Osteocyte (in vitro differentiated cells): ENCODE measurements at regions not wholly inside any gene's neighbourhood (a gene's known extent, or its start where the extent isn't known, plus 50 kb on each side); places are given as distances from the start of the nearest gene placed in this dataset.
"Not testable (repeated sequence)": the region's sequence is repeated elsewhere in the genome, so short reads cannot be mapped to it uniquely, and the experiment has no call there.

Source experiments
- DNase-seq: peaks from one replicate; pipeline ENCODE4 v3.0.0; 2021; ENCODE audit warnings: mixed read lengths; ENCODE audit not compliant: unreplicated experiment; ENCODE audit errors: extremely low spot score
- H3K27ac Mint-ChIP-seq: one replicate; pipeline ENCODE4 v1.8.0; 2021; ENCODE audit warnings: mild to moderate bottlenecking, mixed read lengths; ENCODE audit not compliant: unreplicated experiment
- H3K27me3 Mint-ChIP-seq: one replicate; pipeline ENCODE4 v1.8.0; 2021; ENCODE audit warnings: mixed read lengths; ENCODE audit not compliant: unreplicated experiment
- H3K36me3 Mint-ChIP-seq: one replicate; pipeline ENCODE4 v1.8.0; 2021; ENCODE audit warnings: mixed read lengths; ENCODE audit not compliant: unreplicated experiment
- H3K4me1 Mint-ChIP-seq: one replicate; pipeline ENCODE4 v1.8.0; 2021; ENCODE audit warnings: mixed read lengths; ENCODE audit not compliant: unreplicated experiment
- H3K4me3 Mint-ChIP-seq: one replicate; pipeline ENCODE4 v1.8.0; 2021; ENCODE audit warnings: mild to moderate bottlenecking, moderate library complexity, mixed read lengths; ENCODE audit not compliant: unreplicated experiment
- H3K9me3 Mint-ChIP-seq: one replicate; pipeline ENCODE4 v1.8.0; 2021; ENCODE audit warnings: mixed read lengths; ENCODE audit not compliant: unreplicated experiment
- TF ChIP-seq, protein P1 (sequence below): fragments of 200-600 bp; sonication (generic); IDR thresholded peaks from 2 replicates; pipeline ENCODE4 v1.5.0; 2021; ENCODE audit warnings: antibody characterized with exemption, mild to moderate bottlenecking, moderate library complexity

GRCh38 chr6:27830212-27830599 lies 82.0 kb downstream of the OR2B2 start:
- Mint-ChIP-seq H3K27me3 (no peaks in the 10 kb centered on the region), H3K36me3 (peaks cover 9% of the 10 kb centered on the region), H3K4me1 (peaks cover 37% of the 10 kb centered on the region), H3K9me3 (no peaks in the 10 kb centered on the region), H3K4me3 (peak overlapping the region; percentile 88), H3K27ac (peak overlapping the region; percentile 98)
- TF ChIP-seq, protein P1, sequence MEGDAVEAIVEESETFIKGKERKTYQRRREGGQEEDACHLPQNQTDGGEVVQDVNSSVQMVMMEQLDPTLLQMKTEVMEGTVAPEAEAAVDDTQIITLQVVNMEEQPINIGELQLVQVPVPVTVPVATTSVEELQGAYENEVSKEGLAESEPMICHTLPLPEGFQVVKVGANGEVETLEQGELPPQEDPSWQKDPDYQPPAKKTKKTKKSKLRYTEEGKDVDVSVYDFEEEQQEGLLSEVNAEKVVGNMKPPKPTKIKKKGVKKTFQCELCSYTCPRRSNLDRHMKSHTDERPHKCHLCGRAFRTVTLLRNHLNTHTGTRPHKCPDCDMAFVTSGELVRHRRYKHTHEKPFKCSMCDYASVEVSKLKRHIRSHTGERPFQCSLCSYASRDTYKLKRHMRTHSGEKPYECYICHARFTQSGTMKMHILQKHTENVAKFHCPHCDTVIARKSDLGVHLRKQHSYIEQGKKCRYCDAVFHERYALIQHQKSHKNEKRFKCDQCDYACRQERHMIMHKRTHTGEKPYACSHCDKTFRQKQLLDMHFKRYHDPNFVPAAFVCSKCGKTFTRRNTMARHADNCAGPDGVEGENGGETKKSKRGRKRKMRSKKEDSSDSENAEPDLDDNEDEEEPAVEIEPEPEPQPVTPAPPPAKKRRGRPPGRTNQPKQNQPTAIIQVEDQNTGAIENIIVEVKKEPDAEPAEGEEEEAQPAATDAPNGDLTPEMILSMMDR = no peak
- DNase-seq = no peak

DNA sequence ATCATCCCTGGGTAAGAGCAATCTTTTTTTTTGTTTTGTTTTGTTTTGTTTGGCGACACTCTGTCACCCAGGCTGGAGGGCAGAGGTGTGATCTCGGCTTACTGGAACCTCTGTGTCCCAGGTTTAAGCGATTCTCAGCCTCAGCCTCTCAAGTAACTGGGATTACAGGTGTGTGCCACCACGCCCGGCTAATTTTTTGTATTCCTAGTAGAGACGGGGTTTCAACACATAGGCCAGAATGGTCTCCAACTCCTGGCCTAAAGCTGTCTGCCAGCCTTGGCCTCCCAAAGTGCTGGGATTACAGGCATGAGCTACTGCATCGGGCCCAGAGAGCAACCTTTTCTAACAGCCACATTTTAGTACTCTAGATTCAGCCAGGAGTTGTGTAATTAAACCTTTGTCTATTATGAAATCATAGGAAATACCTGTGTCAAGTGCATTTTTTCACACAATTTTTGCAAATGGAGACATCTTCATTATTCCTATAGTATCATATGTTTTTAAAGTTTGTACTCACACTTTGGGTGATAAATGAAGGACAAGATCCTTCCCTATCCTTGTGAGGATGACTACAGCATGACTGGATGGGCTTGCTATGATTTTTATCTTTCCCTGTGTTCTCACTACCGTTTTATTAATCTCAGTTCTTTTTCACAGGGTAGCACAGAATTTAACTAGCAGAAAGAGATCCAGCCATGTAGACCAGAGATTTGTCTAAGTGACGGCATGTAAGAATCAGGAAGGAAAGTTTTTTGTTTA lies 82.6 kb downstream of the OR2B2 start:
- Mint-ChIP-seq H3K27me3 (no peaks in the 10 kb centered on the region), H3K36me3 (peaks cover 9% of the 10 kb centered on the region), H3K4me3 (peak overlapping the region; percentile 88), H3K27ac (peak overlapping the region; percentile 98), H3K9me3 (no peaks in the 10 kb centered on the region), H3K4me1 (peaks cover 35% of the 10 kb centered on the region)
- TF ChIP-seq, protein P1 = no peak
- DNase-seq = no peak

DNA sequence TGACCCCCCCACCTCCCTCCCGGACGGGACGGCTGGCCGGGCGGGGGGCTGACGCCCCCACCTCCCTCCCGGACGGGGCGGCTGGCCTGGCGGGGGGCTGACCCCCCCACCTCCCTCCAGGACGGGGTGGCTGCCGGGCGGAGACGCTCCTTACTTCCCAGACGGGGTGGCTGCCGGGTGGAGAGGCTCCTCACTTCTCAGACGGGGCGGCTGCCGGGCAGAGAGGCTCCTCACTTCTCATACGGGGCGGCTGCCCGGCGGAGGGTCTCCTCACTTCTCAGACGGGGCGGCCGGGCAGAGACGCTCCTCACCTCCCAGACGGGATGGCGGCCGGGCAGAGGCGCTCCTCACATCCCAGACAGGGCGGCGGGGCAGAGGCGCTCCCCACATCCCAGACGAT lies 84.7 kb downstream of the OR2B2 start:
- H3K9me3 Mint-ChIP-seq, DNase-seq, H3K27me3 Mint-ChIP-seq, H3K4me3 Mint-ChIP-seq, H3K27ac Mint-ChIP-seq, H3K36me3 Mint-ChIP-seq: not testable (repeated sequence)
- H3K4me1 Mint-ChIP-seq = peaks cover 42% of the 10 kb centered on the region

- Mint-ChIP-seq H3K27ac (peak overlapping the region; percentile 56), H3K4me1 (peaks cover 39% of the 10 kb centered on the region)
- not testable (repeated sequence) for DNase-seq, H3K9me3 Mint-ChIP-seq, H3K27me3 Mint-ChIP-seq, H3K4me3 Mint-ChIP-seq, H3K36me3 Mint-ChIP-seq
These were observed 85.6 kb downstream of the OR2B2 start for GRCh38 chr6:27826612-27826985.

DNA sequence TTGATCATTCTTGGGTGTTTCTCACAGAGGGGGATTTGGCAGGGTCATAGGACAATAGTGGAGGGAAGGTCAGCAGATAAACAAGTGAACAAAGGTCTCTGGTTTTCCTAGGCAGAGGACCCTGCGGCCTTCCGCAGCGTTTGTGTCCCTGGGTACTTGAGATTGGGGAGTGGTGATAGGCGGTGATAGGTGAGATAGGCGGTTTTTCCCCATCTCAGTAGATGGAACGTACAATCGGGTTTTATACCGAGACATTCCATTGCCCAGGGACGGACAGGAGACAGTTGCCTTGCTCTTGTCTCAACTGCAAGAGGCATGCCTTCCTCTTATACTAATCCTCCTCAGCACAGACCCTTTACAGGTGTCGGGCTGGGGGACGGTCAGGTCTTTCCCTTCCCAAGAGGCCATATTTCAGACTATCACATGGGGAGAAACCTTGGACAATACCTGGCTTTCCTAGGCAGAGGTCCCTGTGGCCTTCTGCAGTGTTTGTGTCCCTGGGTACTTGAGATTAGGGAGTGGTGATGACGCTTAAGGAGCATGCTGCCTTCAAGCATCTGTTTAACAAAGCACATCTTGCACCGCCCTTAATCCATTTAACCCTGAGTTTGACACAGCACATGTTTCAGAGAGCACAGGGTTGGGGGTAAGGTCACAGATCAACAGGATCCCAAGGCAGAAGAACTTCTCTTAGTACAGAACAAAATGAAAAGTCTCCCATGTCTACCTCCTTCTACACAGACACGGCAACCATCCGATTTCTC lies 86.2 kb downstream of the OR2B2 start:
- not testable (repeated sequence) for DNase-seq, H3K36me3 Mint-ChIP-seq, H3K9me3 Mint-ChIP-seq, H3K27me3 Mint-ChIP-seq
- Mint-ChIP-seq H3K27ac (peak overlapping the region; percentile 56), H3K4me3 (peak overlapping the region; percentile 62), H3K4me1 (peaks cover 37% of the 10 kb centered on the region)

DNA sequence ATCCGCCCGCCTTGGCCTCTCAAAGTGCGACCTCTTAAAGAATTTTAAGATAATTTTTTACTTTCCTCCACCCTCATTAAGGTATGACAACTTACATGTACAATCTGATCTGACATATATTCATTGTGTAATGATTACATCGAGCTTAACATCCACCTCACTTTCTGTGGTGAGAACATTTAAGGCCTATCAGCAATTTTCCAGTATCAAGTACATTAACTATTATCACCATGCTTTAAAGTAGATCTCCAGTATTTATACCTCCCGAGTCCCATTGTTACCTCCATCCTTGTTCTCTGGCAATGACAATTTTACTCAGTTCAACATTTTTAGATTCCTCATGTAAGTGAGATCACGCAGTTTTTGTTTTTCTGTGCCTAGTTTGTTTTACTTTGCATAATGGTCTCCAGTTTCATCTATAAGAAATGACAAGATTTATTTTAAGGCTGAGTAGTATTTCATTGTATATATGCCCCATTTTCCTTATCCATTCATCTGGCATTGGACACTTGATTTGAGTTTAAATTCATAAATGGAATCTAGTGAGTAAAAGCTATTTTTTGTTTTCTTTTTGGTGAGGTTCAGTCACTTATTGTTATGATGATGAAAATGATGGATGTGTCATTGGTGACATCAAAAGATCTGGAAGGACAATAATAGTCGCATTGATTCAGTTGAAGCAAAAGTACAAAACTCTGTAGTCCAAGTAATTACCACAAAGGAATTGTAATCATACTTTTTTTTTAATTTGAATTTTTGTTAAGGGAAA lies 87.0 kb downstream of the OR2B2 start:
- Mint-ChIP-seq H3K27ac (peak overlapping the region; percentile 99), H3K4me1 (peaks cover 33% of the 10 kb centered on the region), H3K36me3 (peaks cover 2% of the 10 kb centered on the region), H3K9me3 (no peaks in the 10 kb centered on the region), H3K27me3 (no peaks in the 10 kb centered on the region), H3K4me3 (peak overlapping the region; percentile 86)
- TF ChIP-seq, protein P1 = no peak
- no peak for DNase-seq

- not testable (repeated sequence) for H3K9me3 Mint-ChIP-seq, H3K27me3 Mint-ChIP-seq, DNase-seq, H3K36me3 Mint-ChIP-seq
- peak overlapping the region; percentile 86 for H3K4me3 Mint-ChIP-seq
- peak overlapping the region; percentile 99 for H3K27ac Mint-ChIP-seq
- peaks cover 25% of the 10 kb centered on the region for H3K4me1 Mint-ChIP-seq
These were observed 87.8 kb downstream of the OR2B2 start for GRCh38 chr6:27824211-27825024.

DNA sequence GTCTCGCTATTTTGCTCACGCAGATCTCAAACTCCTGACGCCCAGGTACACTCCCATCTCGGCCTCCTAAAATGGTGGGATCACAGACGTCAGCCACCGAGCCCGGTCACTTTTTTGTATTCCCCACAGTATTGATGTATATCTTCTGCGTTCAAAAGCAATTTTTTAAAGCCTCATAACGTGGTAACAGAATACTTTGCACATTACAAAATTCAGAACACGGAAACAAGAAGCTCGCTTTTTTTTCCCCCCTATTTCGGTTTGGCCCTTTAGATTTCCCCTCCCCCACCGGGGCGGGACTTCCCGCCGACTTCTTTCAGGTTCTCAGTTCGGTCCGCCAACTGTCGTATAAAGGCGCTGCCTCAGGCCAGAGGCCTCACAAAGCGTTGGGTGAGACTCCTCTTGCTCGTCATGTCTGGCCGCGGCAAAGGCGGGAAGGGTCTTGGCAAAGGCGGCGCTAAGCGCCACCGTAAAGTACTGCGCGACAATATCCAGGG lies 88.4 kb downstream of the OR2B2 start:
- H3K27me3 Mint-ChIP-seq, H3K36me3 Mint-ChIP-seq, H3K9me3 Mint-ChIP-seq: not testable (repeated sequence)
- Mint-ChIP-seq H3K4me1 (peaks cover 20% of the 10 kb centered on the region), H3K4me3 (peak overlapping the region; percentile 86), H3K27ac (peak overlapping the region; percentile 99)
- DNase-seq = peak; percentile 90
